ENCODE measurements at regions not wholly inside any gene's neighbourhood (a gene's known extent, or its start where the extent isn't known, plus 50 kb on each side); places are given as distances from the start of the nearest gene placed in this dataset.
"Not testable (repeated sequence)": the region's sequence is repeated elsewhere in the genome, so short reads cannot be mapped to it uniquely, and the experiment has no call there.

DNA sequence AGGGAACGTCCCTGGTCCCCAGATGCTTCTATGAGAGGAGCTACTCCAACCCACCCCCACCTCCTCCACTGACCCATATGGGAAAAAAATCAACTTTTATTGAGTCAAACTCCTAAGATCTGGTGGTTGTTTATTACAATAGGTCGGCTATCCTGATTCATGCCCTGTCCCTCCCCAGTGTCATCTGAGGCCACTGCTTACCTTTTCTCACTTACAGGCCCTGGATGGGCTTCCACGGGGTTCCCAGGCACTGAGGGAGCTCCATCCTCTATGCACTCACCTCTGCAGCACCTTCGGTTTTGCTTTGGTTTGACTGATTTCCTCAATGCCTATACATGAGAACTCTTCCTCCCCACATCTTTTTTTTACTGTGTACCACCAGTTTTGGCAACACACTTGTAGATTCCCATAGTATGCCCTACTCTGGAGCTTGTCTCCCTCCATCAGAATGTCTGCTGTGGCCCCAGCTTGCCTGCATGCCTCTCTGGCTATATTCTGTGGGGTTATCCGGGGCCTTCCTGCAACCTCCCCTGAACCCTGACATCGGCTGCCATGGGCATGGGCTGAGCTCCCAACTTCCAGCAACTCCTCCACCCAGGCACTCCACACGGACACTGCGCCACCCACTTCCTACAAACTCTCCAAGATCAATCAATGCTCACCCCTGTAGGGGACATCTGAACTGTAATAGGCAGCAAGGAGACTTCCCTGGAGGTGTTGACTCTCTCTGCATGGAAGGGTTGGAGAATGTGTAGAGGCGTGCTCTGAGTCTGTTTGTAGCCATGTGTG, 236.1 kb downstream of the VAPA start:
- Histone ChIP-seq H3K36me3 (ENCODE audit: control insufficient read depth in 2 of 2, insufficient read depth in 1 of 2, low read length in 2 of 2) (no peaks in the 10 kb centered on the region), H3K9me3 (ENCODE audit: control insufficient read depth, insufficient read depth, low read depth, low read length) (no peaks in the 10 kb centered on the region), H3K4me1 (ENCODE audit: control insufficient read depth, insufficient read depth, low read length) (no peaks in the 10 kb centered on the region), H3K27ac (ENCODE audit: extremely low read depth, low read depth, low read length) (no peak overlapping the region), H3K4me3 (ENCODE audit: low read depth, low read length) (no peak overlapping the region)
- ChIA-PET POLR2A (no interaction called here), CTCF (no interaction called here)
- TF ChIP-seq, protein P1, sequence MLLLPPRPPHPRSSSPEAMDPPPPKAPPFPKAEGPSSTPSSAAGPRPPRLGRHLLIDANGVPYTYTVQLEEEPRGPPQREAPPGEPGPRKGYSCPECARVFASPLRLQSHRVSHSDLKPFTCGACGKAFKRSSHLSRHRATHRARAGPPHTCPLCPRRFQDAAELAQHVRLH (tag by site-specific recombination; IDR thresholded peaks at IDR 0.05) = no peak
- TF ChIP-seq ZBTB21 (tag by site-specific recombination; IDR thresholded peaks at IDR 0.05) = no peak
- TF ChIP-seq ZNF266 (tag by site-specific recombination; IDR thresholded peaks at IDR 0.05; ENCODE audit: low read depth) = no peak
- TF ChIP-seq KLF9 (tag by site-specific recombination; IDR thresholded peaks at IDR 0.05; ENCODE audit: low read depth) = no peak
- no peak for TF ChIP-seq ZNF19 (tag by site-specific recombination; IDR thresholded peaks at IDR 0.05; ENCODE audit: low read depth)
- TF ChIP-seq PBX3 (CRISPR knock-in tag; IDR thresholded peaks at IDR 0.05) = no peak
- TF ChIP-seq ZNF114 (tag by site-specific recombination; IDR thresholded peaks at IDR 0.05) = no peak
- TF ChIP-seq, protein P2, sequence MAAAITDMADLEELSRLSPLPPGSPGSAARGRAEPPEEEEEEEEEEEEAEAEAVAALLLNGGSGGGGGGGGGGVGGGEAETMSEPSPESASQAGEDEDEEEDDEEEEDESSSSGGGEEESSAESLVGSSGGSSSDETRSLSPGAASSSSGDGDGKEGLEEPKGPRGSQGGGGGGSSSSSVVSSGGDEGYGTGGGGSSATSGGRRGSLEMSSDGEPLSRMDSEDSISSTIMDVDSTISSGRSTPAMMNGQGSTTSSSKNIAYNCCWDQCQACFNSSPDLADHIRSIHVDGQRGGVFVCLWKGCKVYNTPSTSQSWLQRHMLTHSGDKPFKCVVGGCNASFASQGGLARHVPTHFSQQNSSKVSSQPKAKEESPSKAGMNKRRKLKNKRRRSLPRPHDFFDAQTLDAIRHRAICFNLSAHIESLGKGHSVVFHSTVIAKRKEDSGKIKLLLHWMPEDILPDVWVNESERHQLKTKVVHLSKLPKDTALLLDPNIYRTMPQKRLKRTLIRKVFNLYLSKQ (tag by site-specific recombination; IDR thresholded peaks at IDR 0.05; ENCODE audit: borderline replicate concordance) = no peak
- no peak for TF ChIP-seq ZNF645 (tag by site-specific recombination; IDR thresholded peaks at IDR 0.05)
- no peak for TF ChIP-seq ZNF248 (tag by site-specific recombination; IDR thresholded peaks at IDR 0.05)
- TF ChIP-seq, protein P3, sequence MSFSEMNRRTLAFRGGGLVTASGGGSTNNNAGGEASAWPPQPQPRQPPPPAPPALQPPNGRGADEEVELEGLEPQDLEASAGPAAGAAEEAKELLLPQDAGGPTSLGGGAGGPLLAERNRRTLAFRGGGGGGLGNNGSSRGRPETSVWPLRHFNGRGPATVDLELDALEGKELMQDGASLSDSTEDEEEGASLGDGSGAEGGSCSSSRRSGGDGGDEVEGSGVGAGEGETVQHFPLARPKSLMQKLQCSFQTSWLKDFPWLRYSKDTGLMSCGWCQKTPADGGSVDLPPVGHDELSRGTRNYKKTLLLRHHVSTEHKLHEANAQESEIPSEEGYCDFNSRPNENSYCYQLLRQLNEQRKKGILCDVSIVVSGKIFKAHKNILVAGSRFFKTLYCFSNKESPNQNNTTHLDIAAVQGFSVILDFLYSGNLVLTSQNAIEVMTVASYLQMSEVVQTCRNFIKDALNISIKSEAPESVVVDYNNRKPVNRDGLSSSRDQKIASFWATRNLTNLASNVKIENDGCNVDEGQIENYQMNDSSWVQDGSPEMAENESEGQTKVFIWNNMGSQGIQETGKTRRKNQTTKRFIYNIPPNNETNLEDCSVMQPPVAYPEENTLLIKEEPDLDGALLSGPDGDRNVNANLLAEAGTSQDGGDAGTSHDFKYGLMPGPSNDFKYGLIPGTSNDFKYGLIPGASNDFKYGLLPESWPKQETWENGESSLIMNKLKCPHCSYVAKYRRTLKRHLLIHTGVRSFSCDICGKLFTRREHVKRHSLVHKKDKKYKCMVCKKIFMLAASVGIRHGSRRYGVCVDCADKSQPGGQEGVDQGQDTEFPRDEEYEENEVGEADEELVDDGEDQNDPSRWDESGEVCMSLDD (tag by site-specific recombination; IDR thresholded peaks at IDR 0.05) = no peak
- TF ChIP-seq ZNF510 (tag by site-specific recombination; IDR thresholded peaks at IDR 0.05; ENCODE audit: insufficient replicate concordance) = no peak
- no peak for TF ChIP-seq ATF2 (tag by site-specific recombination; IDR thresholded peaks at IDR 0.05; ENCODE audit: low read depth)

- H3K27ac ChIP-seq (ENCODE audit: extremely low read depth, low read depth, low read length); CTCF ChIA-PET; H3K4me1 ChIP-seq (ENCODE audit: control insufficient read depth, insufficient read depth, low read length); H3K36me3 ChIP-seq (ENCODE audit: control insufficient read depth in 2 of 2, insufficient read depth in 1 of 2, low read length in 2 of 2); POLR2A ChIA-PET; H3K9me3 ChIP-seq (ENCODE audit: control insufficient read depth, insufficient read depth, low read depth, low read length); H3K4me3 ChIP-seq (ENCODE audit: low read depth, low read length): not testable (repeated sequence)
These were observed 236.8 kb downstream of the VAPA start for GRCh38 chr18:10150576-10150975.
